Upper lobe of left lung (tissue), 6 donors: ENCODE measurements at regions not wholly inside any gene's neighbourhood (a gene's known extent, or its start where the extent isn't known, plus 50 kb on each side); places are given as distances from the start of the nearest gene placed in this dataset.

Experiments used
- ATAC-seq, 2 donors: fragments of 200-7000 bp; cut with Tn5 transposase; one replicate each; pipeline ENCODE4 v1.9.1; 2022; ENCODE audit warnings: mild to moderate bottlenecking in 2 of 2, moderate library complexity in 2 of 2; ENCODE audit not compliant: low FRiP score in 2 of 2
- DNase-seq, 2 donors: peaks; one replicate each; pipeline ENCODE4 v3.0.0-alpha.2; 2019 to 2020
- H3K27ac ChIP-seq, 4 donors: fragments of 200-600 bp; sonication (generic); one replicate each; pipeline ENCODE4 v1.5.1; 2016 to 2019
- H3K27me3 ChIP-seq, 4 donors: fragments of 200-600 bp; sonication (generic); one replicate each; pipeline ENCODE4 v1.5.1; 2017 to 2019
- H3K36me3 ChIP-seq, 4 donors: fragments of 200-600 bp; sonication (generic); one replicate each; pipeline ENCODE4 v1.5.1; 2016 to 2019
- H3K4me1 ChIP-seq, 4 donors: fragments of 200-600 bp; sonication (generic); one replicate each; pipeline ENCODE4 v1.5.1; 2018 to 2019
- H3K4me3 ChIP-seq, 4 donors: fragments of 200-600 bp; sonication (generic); one replicate each; pipeline ENCODE4 v1.5.1; 2017 to 2019; ENCODE audit warnings: mild to moderate bottlenecking in 2 of 4, moderate library complexity in 1 of 4
- H3K9me3 ChIP-seq, 4 donors: fragments of 200-600 bp; sonication (generic); one replicate each; pipeline ENCODE4 v1.5.1; 2018 to 2019
- EP300 ChIP-seq, 4 donors: sonication (generic); formaldehyde crosslinking; IDR thresholded peaks; one replicate each; pipeline ENCODE4 v1.5.1; 2017; ENCODE audit warnings: antibody characterized with exemption in 4 of 4, control low read depth in 2 of 4
- POLR2A ChIP-seq, 4 donors: fragments of 450-650 bp; IDR thresholded peaks; one replicate each; pipeline ENCODE4 v1.5.1; 2016 to 2017; ENCODE audit warnings: antibody characterized with exemption in 4 of 4, mild to moderate bottlenecking in 2 of 4
- POLR2AphosphoS5 ChIP-seq, 2 donors: sonication (generic); formaldehyde crosslinking; IDR thresholded peaks; one replicate each; pipeline ENCODE4 v1.5.1; 2017; ENCODE audit warnings: antibody characterized with exemption in 2 of 2
- WGBS, 2 donors: methylation state at CpG; one replicate each; pipeline ENCODE4 v1.1.5; 2017 to 2018; 5-methylcytosine and 5-hydroxymethylcytosine counted together
- TF ChIP-seq, protein P1 (sequence below), 6 experiments: fragments of 450-650 bp in 4 of 6; fragments of 200-600 bp in 2 of 6; sonication (generic) in 2 of 6; IDR thresholded peaks; one replicate each; pipeline ENCODE4 v1.5.1; 2016 to 2019; ENCODE audit warnings: antibody characterized with exemption in 6 of 6
- donor health status: DM: no; HTN: no; CAD: no; lungs with moderate emphysema.
- donor health status: DM: no; HTN: yes; CAD: no; lungs with severe emphysema.

DNA sequence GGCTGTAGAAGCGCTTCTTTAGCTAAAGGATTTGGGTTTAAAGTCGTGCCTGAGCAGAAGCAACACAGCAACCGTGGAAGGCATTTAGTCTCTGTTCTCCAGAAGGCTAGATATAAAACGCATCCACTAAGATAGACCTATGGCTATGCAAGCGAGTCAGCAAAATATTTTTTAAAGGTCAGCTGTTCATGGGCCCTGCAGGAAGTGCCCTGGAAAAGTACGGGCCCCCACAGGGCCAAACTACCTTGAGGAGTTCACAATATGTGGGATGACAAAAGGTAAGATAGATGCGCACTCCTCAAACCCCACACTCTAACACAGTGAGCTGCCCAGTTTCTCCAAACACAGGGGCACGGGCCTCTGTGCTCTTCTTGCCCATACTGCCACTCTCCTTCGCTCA lies 261.6 kb downstream of the VPS13C start:
- TF ChIP-seq POLR2AphosphoS5 (IDR thresholded peaks at IDR 0.05) (no peak), POLR2A (IDR thresholded peaks at IDR 0.05) (no peak), EP300 (IDR thresholded peaks at IDR 0.05) (no peak)
- TF ChIP-seq, protein P1, sequence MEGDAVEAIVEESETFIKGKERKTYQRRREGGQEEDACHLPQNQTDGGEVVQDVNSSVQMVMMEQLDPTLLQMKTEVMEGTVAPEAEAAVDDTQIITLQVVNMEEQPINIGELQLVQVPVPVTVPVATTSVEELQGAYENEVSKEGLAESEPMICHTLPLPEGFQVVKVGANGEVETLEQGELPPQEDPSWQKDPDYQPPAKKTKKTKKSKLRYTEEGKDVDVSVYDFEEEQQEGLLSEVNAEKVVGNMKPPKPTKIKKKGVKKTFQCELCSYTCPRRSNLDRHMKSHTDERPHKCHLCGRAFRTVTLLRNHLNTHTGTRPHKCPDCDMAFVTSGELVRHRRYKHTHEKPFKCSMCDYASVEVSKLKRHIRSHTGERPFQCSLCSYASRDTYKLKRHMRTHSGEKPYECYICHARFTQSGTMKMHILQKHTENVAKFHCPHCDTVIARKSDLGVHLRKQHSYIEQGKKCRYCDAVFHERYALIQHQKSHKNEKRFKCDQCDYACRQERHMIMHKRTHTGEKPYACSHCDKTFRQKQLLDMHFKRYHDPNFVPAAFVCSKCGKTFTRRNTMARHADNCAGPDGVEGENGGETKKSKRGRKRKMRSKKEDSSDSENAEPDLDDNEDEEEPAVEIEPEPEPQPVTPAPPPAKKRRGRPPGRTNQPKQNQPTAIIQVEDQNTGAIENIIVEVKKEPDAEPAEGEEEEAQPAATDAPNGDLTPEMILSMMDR (IDR thresholded peaks at IDR 0.05), result no peak
- Histone ChIP-seq H3K4me1 (no peaks in the 10 kb centered on the region), H3K4me3 (no peak overlapping the region), H3K27ac (no peak overlapping the region), H3K9me3 (no peaks in the 10 kb centered on the region), H3K27me3 (no peaks in the 10 kb centered on the region), H3K36me3 (no peaks in the 10 kb centered on the region)
- no peak for DNase-seq
- ATAC-seq, result no peak
- WGBS, 2 donors, result 72 to 74% methylated on average over 9 of the region's 9 CpGs

DNA sequence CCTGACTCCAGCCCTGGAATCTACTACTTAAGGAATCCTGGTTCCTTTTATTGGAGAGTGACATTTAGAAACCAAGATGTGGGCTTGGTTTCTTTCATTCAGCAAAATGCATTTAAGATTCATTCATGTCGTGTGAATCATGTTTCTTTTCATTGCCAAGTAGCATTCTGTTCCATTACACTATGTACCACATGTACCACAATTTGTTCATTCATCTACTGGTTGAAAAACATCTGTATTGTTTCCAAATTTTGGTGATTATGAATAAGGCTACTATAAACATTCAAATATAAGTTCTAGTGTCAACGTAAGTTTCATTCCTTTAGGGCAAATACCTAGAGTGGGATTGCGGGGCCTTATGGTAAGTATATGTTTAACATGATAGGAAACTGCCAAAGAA lies 264.2 kb downstream of the VPS13C start:
- WGBS, 2 donors, result 84 to 90% methylated on average over 3 of the region's 3 CpGs
- Histone ChIP-seq H3K27ac (no peak overlapping the region), H3K27me3 (no peaks in the 10 kb centered on the region), H3K4me1 (no peaks in the 10 kb centered on the region), H3K4me3 (no peak overlapping the region), H3K9me3 (no peaks in the 10 kb centered on the region), H3K36me3 (no peaks in the 10 kb centered on the region)
- DNase-seq, result no peak
- TF ChIP-seq EP300 (IDR thresholded peaks at IDR 0.05), result no peak
- no peak for TF ChIP-seq POLR2A (IDR thresholded peaks at IDR 0.05)
- no peak for ATAC-seq

DNA sequence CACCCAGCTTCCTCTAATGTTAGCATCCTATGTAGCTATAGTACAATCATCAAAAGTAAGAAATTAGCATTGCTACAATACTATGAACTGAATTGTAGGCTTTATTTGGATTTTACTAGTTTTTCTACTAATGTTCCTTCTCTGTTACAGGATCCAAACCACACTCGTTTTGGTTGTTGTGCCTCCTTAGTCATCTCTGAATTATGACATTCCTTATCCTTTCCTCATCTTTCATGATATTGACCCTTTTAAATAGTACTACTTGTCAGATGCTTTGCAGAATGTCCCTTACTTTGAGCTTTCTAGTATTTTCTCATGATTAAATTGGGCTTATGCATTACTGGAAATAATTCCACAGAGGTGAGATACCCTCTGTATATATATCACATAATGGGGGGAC lies 265.4 kb downstream of the VPS13C start:
- Histone ChIP-seq H3K27me3 (no peaks in the 10 kb centered on the region), H3K36me3 (no peaks in the 10 kb centered on the region), H3K27ac (no peak overlapping the region), H3K9me3 (no peaks in the 10 kb centered on the region), H3K4me3 (no peak overlapping the region), H3K4me1 (no peaks in the 10 kb centered on the region)
- DNase-seq, result no peak
- WGBS, 2 donors, result 31 to 36% methylated on average over 1 of the region's 1 CpG
- TF ChIP-seq EP300 (IDR thresholded peaks at IDR 0.05) (no peak), POLR2A (IDR thresholded peaks at IDR 0.05) (no peak), POLR2AphosphoS5 (IDR thresholded peaks at IDR 0.05) (no peak)
- TF ChIP-seq, protein P1 (IDR thresholded peaks at IDR 0.05), result no peak
- ATAC-seq, result no peak

DNA sequence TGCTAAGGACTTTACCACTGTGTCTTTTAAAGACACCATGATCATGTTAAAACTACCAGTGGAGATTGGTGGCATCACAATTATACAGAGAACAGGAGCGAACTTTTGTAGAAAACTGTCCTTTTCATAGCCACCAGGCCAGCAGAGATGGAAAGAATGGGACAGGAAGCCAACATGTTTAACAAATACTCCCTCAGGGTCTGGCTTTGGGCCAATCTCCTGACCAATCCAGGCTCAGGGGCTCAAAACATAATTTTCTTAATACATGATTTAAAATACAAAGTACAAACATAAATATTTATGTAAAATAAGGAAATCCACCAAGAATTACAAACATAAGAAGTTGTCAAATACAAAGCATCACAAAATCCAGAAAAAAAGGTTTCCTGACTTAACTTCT lies 266.0 kb downstream of the VPS13C start:
- H3K9me3 ChIP-seq, result no peaks in the 10 kb centered on the region
- no peak overlapping the region for H3K4me3 ChIP-seq
- TF ChIP-seq, protein P1 (IDR thresholded peaks at IDR 0.05), result no peak
- TF ChIP-seq POLR2AphosphoS5 (IDR thresholded peaks at IDR 0.05) (no peak), POLR2A (IDR thresholded peaks at IDR 0.05) (no peak), EP300 (IDR thresholded peaks at IDR 0.05) (no peak)
- H3K36me3 ChIP-seq, result no peaks in the 10 kb centered on the region
- no peak for DNase-seq
- no peak overlapping the region for H3K27ac ChIP-seq
- H3K27me3 ChIP-seq, result no peaks in the 10 kb centered on the region
- ATAC-seq, result no peak
- 60 to 66% methylated on average over 1 of the region's 1 CpG for WGBS, 2 donors
- H3K4me1 ChIP-seq, result no peaks in the 10 kb centered on the region

DNA sequence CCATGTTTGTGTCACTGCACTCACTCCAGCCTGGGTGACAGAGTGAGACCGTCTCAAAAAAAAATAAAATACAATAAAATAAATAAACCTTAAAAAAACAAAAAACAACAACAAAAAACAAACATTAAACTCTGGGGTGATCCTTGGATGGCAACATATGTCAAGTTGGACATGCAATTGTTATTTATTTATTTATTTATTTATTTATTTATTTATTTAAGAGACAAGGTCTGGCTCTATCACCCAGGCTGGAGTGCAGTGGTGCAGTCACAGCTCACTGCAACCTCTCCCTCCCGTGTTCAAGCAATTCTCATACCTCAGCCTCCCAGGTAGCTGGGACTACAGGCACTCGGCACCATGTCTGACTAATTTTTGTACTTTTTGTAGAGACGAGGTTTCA lies 275.5 kb downstream of the VPS13C start:
- H3K4me3 ChIP-seq, result no peak overlapping the region
- no peak overlapping the region for H3K27ac ChIP-seq
- no peak for DNase-seq
- no peaks in the 10 kb centered on the region for H3K9me3 ChIP-seq
- H3K36me3 ChIP-seq, result no peaks in the 10 kb centered on the region
- no peaks in the 10 kb centered on the region for H3K4me1 ChIP-seq
- no peaks in the 10 kb centered on the region for H3K27me3 ChIP-seq
- 77 to 90% methylated on average over 4 of the region's 4 CpGs for WGBS, 2 donors
- no peak for ATAC-seq
- TF ChIP-seq POLR2AphosphoS5 (IDR thresholded peaks at IDR 0.05), result no peak
- TF ChIP-seq, protein P1 (IDR thresholded peaks at IDR 0.05), result no peak
- no peak for TF ChIP-seq POLR2A (IDR thresholded peaks at IDR 0.05)
- TF ChIP-seq EP300 (IDR thresholded peaks at IDR 0.05), result no peak
